H9 (cell line): ENCODE measurements at regions not wholly inside any gene's neighbourhood (a gene's known extent, or its start where the extent isn't known, plus 50 kb on each side); places are given as distances from the start of the nearest gene placed in this dataset.

ENCODE experiments used
- DNase-seq: peaks from one replicate; pipeline ENCODE4 v3.0.0-alpha.2; 2017
- H2AFZ ChIP-seq: one replicate; pipeline ENCODE4 v1.6.1; 2013; ENCODE audit warnings: mild to moderate bottlenecking, low read length, control low read depth, moderate library complexity
- H2AK5ac ChIP-seq: 2 replicates; pipeline ENCODE4 v1.6.1; 2013; ENCODE audit warnings: low read length, control low read depth, mixed read lengths; ENCODE audit not compliant: insufficient read length
- H2BK120ac ChIP-seq: one replicate; pipeline ENCODE4 v1.6.1; 2013; ENCODE audit warnings: low read depth, mild to moderate bottlenecking, low read length, control low read depth, inconsistent platforms; ENCODE audit not compliant: poor library complexity, severe bottlenecking
- H2BK12ac ChIP-seq: 2 replicates; pipeline ENCODE4 v1.6.1; 2013; ENCODE audit warnings: low read length, control low read depth, mixed read lengths, low read depth; ENCODE audit not compliant: insufficient read length
- H2BK15ac ChIP-seq: 2 replicates; pipeline ENCODE4 v1.6.1; 2013; ENCODE audit warnings: low read depth, low read length, control low read depth
- H2BK20ac ChIP-seq: one replicate; pipeline ENCODE4 v1.6.1; 2013; ENCODE audit warnings: low read depth, mild to moderate bottlenecking, low read length, control low read depth, inconsistent platforms; ENCODE audit not compliant: poor library complexity, severe bottlenecking
- H2BK5ac ChIP-seq: 2 replicates; pipeline ENCODE4 v1.6.1; 2013; ENCODE audit warnings: low read length, control low read depth, mixed read lengths; ENCODE audit not compliant: insufficient read length
- H3K14ac ChIP-seq: 2 replicates; pipeline ENCODE4 v1.6.1; 2013; ENCODE audit warnings: low read length, control low read depth; ENCODE audit not compliant: insufficient read depth
- H3K18ac ChIP-seq: 2 replicates; pipeline ENCODE4 v1.6.1; 2013; ENCODE audit warnings: low read depth, mild to moderate bottlenecking, mixed read lengths, low read length, control low read depth; ENCODE audit not compliant: insufficient read length
- H3K23ac ChIP-seq: 2 replicates; pipeline ENCODE4 v1.6.1; 2013; ENCODE audit warnings: low read length, control low read depth, mixed read lengths, low read depth; ENCODE audit not compliant: insufficient read length
- H3K23me2 ChIP-seq: 2 replicates; pipeline ENCODE4 v1.6.1; 2013; ENCODE audit warnings: low read depth, mild to moderate bottlenecking, mixed read lengths, low read length, control low read depth; ENCODE audit not compliant: insufficient read length, poor library complexity, severe bottlenecking
- H3K27ac ChIP-seq: 2 replicates; pipeline ENCODE4 v1.5.1; 2013; ENCODE audit warnings: low read length, control low read depth, mixed read lengths, low read depth; ENCODE audit not compliant: insufficient read length
- H3K27me3 ChIP-seq: 2 replicates; pipeline ENCODE4 v1.6.1; 2013; ENCODE audit warnings: low read length, control low read depth, inconsistent platforms; ENCODE audit not compliant: insufficient read depth
- H3K4ac ChIP-seq: 2 replicates; pipeline ENCODE4 v1.6.1; 2013; ENCODE audit warnings: low read depth, mild to moderate bottlenecking, control low read depth, inconsistent platforms, low read length, moderate library complexity
- H3K4me1 ChIP-seq: 2 replicates; pipeline ENCODE4 v1.6.1; 2013; ENCODE audit warnings: low read length, control low read depth, inconsistent platforms; ENCODE audit not compliant: insufficient read depth
- H3K4me2 ChIP-seq: 2 replicates; pipeline ENCODE4 v1.6.1; 2013; ENCODE audit warnings: low read length, control low read depth, mixed read lengths; ENCODE audit not compliant: insufficient read length, insufficient read depth
- H3K56ac ChIP-seq: 2 replicates; pipeline ENCODE4 v1.6.1; 2013; ENCODE audit warnings: low read depth, mild to moderate bottlenecking, mixed read lengths, low read length, control low read depth; ENCODE audit not compliant: insufficient read length
- H3K79me1 ChIP-seq: 2 replicates; pipeline ENCODE4 v1.6.1; 2013; ENCODE audit warnings: low read depth, mild to moderate bottlenecking, moderate library complexity, low read length, control low read depth, inconsistent platforms; ENCODE audit not compliant: insufficient read depth, poor library complexity, severe bottlenecking
- H3K79me2 ChIP-seq: 2 replicates; pipeline ENCODE4 v1.6.1; 2013; ENCODE audit warnings: low read length, control low read depth, inconsistent platforms; ENCODE audit not compliant: insufficient read depth
- H3K9ac ChIP-seq: 2 replicates; pipeline ENCODE4 v1.6.1; 2013; ENCODE audit warnings: low read length, control low read depth, mixed read lengths; ENCODE audit not compliant: insufficient read length; ENCODE audit errors: extremely low read depth
- H3K9me3 ChIP-seq: one replicate; pipeline ENCODE4 v1.6.1; 2013; ENCODE audit warnings: low read depth, low read length, inconsistent platforms; ENCODE audit not compliant: control insufficient read depth
- H3T11ph ChIP-seq: one replicate; pipeline ENCODE4 v1.6.1; 2013; ENCODE audit warnings: mild to moderate bottlenecking, low read length, control low read depth, inconsistent platforms
- H4K20me1 ChIP-seq: one replicate; pipeline ENCODE4 v1.6.1; 2013; ENCODE audit not compliant: control insufficient read depth, insufficient read length, insufficient read depth
- H4K5ac ChIP-seq: 2 replicates; pipeline ENCODE4 v1.6.1; 2013; ENCODE audit warnings: low read depth, mild to moderate bottlenecking, mixed read lengths, low read length, control low read depth; ENCODE audit not compliant: insufficient read length
- H4K8ac ChIP-seq: replicated peaks from 2 replicates; pipeline ENCODE4 v1.6.1; 2013; ENCODE audit warnings: low read length, control low read depth, mixed read lengths, low read depth; ENCODE audit not compliant: insufficient read length
- H4K91ac ChIP-seq: 2 replicates; pipeline ENCODE4 v1.6.1; 2013; ENCODE audit warnings: low read depth, mild to moderate bottlenecking, moderate library complexity, mixed read lengths, low read length, control low read depth; ENCODE audit not compliant: insufficient read length
- H3K27ac Mint-ChIP-seq, 3 experiments: 2 replicates in 2 of 3; 3 replicates in 1 of 3; pipeline ENCODE4 v1.8.0; 2020 to 2021; ENCODE audit warnings: mixed read lengths in 3 of 3, mild to moderate bottlenecking in 1 of 3, moderate library complexity in 1 of 3
- H3K27me3 Mint-ChIP-seq: 2 replicates; pipeline ENCODE4 v1.8.0; 2021; ENCODE audit warnings: low read depth, mild to moderate bottlenecking, moderate library complexity, mixed read lengths
- H3K36me3 Mint-ChIP-seq, 3 experiments: 2 replicates in 2 of 3; 3 replicates in 1 of 3; pipeline ENCODE4 v1.8.0; 2020 to 2021; ENCODE audit warnings: low read depth in 3 of 3, mixed read lengths in 3 of 3; ENCODE audit not compliant: insufficient read depth in 1 of 3
- H3K4me1 Mint-ChIP-seq, 2 experiments: 2 replicates each; pipeline ENCODE4 v1.8.0; 2020; ENCODE audit warnings: mixed read lengths in 2 of 2
- H3K4me3 Mint-ChIP-seq, 2 experiments: 2 replicates in 1 of 2; 3 replicates in 1 of 2; pipeline ENCODE4 v1.8.0; 2020 to 2021; ENCODE audit warnings: mild to moderate bottlenecking in 2 of 2, mixed read lengths in 2 of 2, moderate library complexity in 1 of 2
- H3K9me3 Mint-ChIP-seq, 2 experiments: 2 replicates in 1 of 2; 3 replicates in 1 of 2; pipeline ENCODE4 v1.8.0; 2020; ENCODE audit warnings: mild to moderate bottlenecking in 2 of 2, mixed read lengths in 2 of 2, moderate library complexity in 1 of 2
- CTCF ChIP-seq: fragments of 200-600 bp; sonication (generic); conservative IDR thresholded peaks from 3 replicates; pipeline ENCODE4 v1.8.0; 2021; ENCODE audit warnings: antibody characterized with exemption, mild to moderate bottlenecking
- WGBS: extraction: QIAGEN DNeasy Blood & Tissue Kit; methylation state at CpG from one replicate; pipeline ENCODE4 v1.1.7; 2013; ENCODE audit warnings: missing lambda C conversion rate, low lambda C conversion rate, mixed read lengths; ENCODE audit not compliant: insufficient read length; ENCODE audit errors: extremely low coverage; 5-methylcytosine and 5-hydroxymethylcytosine counted together

DNA sequence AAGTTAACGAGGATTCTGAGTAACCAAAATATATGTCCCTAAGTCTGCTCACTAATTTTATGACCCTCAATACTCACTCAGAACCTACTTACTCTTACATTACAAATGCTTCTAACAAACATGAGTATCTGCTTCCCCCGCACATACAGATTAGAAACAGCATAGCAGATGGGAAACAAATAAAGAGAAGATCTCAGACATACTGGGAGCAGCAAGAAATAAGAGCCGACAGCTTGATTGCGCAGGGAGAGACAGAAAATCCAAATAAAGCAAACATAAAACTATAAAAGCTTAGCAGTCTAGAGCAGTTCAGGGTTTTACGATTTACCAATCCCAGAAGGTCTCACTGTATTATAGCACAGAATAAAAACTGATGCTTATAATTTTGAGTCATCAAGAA is 89.1 kb upstream of the DBX1 start:
- H3K4me2 ChIP-seq, result no peak overlapping the region
- no peak overlapping the region for H4K8ac ChIP-seq
- no peaks in the 10 kb centered on the region for H3K79me2 ChIP-seq
- no peak overlapping the region for H3K9ac ChIP-seq
- no peak for TF ChIP-seq CTCF
- no peak overlapping the region for H3K23ac ChIP-seq
- no peak overlapping the region for H3T11ph ChIP-seq
- no peaks in the 10 kb centered on the region; a peak in 1 of 7 replicates for H3K36me3 Mint-ChIP-seq
- peaks cover 48 to 54% of the 10 kb centered on the region in 2 experiments for H3K4me1 Mint-ChIP-seq
- H2BK120ac ChIP-seq, result no peak overlapping the region
- no peak for DNase-seq
- no peaks in the 10 kb centered on the region; a peak in 1 of 5 replicates for H3K9me3 Mint-ChIP-seq
- no peak overlapping the region for H3K14ac ChIP-seq
- H3K4ac ChIP-seq, result no peak overlapping the region
- H4K5ac ChIP-seq, result no peak overlapping the region
- no peak overlapping the region for H2BK12ac ChIP-seq
- no peak overlapping the region for H3K27ac Mint-ChIP-seq
- no peak overlapping the region for H2AK5ac ChIP-seq
- H3K27ac ChIP-seq, result no peak overlapping the region
- H3K79me1 ChIP-seq, result no peaks in the 10 kb centered on the region
- no peaks in the 10 kb centered on the region for H3K23me2 ChIP-seq
- no peaks in the 10 kb centered on the region for H3K9me3 ChIP-seq
- H3K56ac ChIP-seq, result no peak overlapping the region
- H2BK5ac ChIP-seq, result no peak overlapping the region
- no peak overlapping the region for H4K91ac ChIP-seq
- H2BK20ac ChIP-seq, result no peak overlapping the region
- peaks cover 10% of the 10 kb centered on the region for H3K27me3 Mint-ChIP-seq
- no peaks in the 10 kb centered on the region for H4K20me1 ChIP-seq
- peaks cover 5% of the 10 kb centered on the region; the same call in 1 of the 2 replicates for H3K4me1 ChIP-seq
- WGBS, result no CpG with 5 or more reads among the region's 5 CpGs
- no peak overlapping the region for H2BK15ac ChIP-seq
- no peak overlapping the region for H2AFZ ChIP-seq
- H3K18ac ChIP-seq, result no peak overlapping the region
- no peak overlapping the region for H3K4me3 Mint-ChIP-seq
- H3K27me3 ChIP-seq, result no peaks in the 10 kb centered on the region
